Gastrocnemius medialis (tissue), 4 donors: ENCODE measurements at regions not wholly inside any gene's neighbourhood (a gene's known extent, or its start where the extent isn't known, plus 50 kb on each side); places are given as distances from the start of the nearest gene placed in this dataset.

Experiments
- ATAC-seq, 2 donors: fragments of 150-250 bp; one replicate each; pipeline ENCODE4 v1.9.1; 2016
- DNase-seq, 2 donors: peaks; one replicate each; pipeline ENCODE4 v3.0.0-alpha.2; 2019
- H3K27ac ChIP-seq, 4 donors: fragments of 200-600 bp; sonication (generic); 1 replicate in 1 of 4; 2 replicates in 3 of 4; pipeline ENCODE4 v1.5.1; 2016 to 2018; ENCODE audit warnings: mild to moderate bottlenecking in 2 of 4, moderate library complexity in 1 of 4
- H3K27me3 ChIP-seq, 3 donors: fragments of 200-600 bp; sonication (generic) in 2 of 3; 1 replicate in 1 of 3; 2 replicates in 2 of 3; pipeline versions ENCODE4 v1.5.1 to v1.6.0; 2016 to 2019; ENCODE audit warnings: mild to moderate bottlenecking in 1 of 3, moderate library complexity in 1 of 3
- H3K36me3 ChIP-seq, 2 donors: fragments of 200-600 bp; sonication (generic) in 1 of 2; one replicate each; pipeline ENCODE4 v1.5.1; 2017 to 2018
- H3K4me1 ChIP-seq, 2 donors: fragments of 200-600 bp; sonication (generic) in 1 of 2; one replicate each; pipeline ENCODE4 v1.5.1; 2016 to 2017; ENCODE audit warnings: mild to moderate bottlenecking in 2 of 2
- H3K4me3 ChIP-seq, 4 donors: fragments of 200-600 bp; sonication (generic) in 3 of 4; 1 replicate in 1 of 4; 2 replicates in 3 of 4; pipeline ENCODE4 v1.5.1; 2016 to 2019; ENCODE audit warnings: mild to moderate bottlenecking in 2 of 4
- H3K9me3 ChIP-seq, 3 donors: fragments of 200-600 bp; sonication (generic) in 2 of 3; 1 replicate in 1 of 3; 2 replicates in 2 of 3; pipeline ENCODE4 v1.5.1; 2016 to 2019
- POLR2A ChIP-seq, 2 donors: fragments of 450-650 bp; IDR thresholded peaks; one replicate each; pipeline ENCODE4 v1.6.1; 2017; ENCODE audit warnings: antibody characterized with exemption in 2 of 2, mild to moderate bottlenecking in 2 of 2, moderate library complexity in 2 of 2
- in situ Hi-C, 4 donors: fragments of 200-750 bp; cut with MboI; loops; one replicate each; pipeline versions ENCODE4 v1.15.0 to v1.8.0; 2017; ENCODE audit warnings: low sequenced_read_pairs in 4 of 4
- intact Hi-C: fragments of 100-400 bp; cut with DNase I; formaldehyde crosslinking; loops from one replicate; pipeline ENCODE4 v1.15.1; 2023; ENCODE audit warnings: low total_unique reads
- TF ChIP-seq, protein P1 (sequence below), 5 experiments: fragments of 450-650 bp in 3 of 5; fragments of 200-600 bp in 2 of 5; sonication (generic) in 2 of 5; IDR thresholded peaks in 4 of 5; conservative IDR thresholded peaks in 1 of 5; 1 replicate in 4 of 5; 2 replicates in 1 of 5; pipeline ENCODE4 v1.5.1; 2016 to 2019; ENCODE audit warnings: antibody characterized with exemption in 5 of 5, mild to moderate bottlenecking in 3 of 5, moderate library complexity in 3 of 5

- Histone ChIP-seq H3K4me1 (no peaks in the 10 kb centered on the region), H3K27ac (no peak overlapping the region), H3K9me3 (no peaks in the 10 kb centered on the region), H3K4me3 (no peak overlapping the region), H3K36me3 (no peaks in the 10 kb centered on the region), H3K27me3 (no peaks in the 10 kb centered on the region)
- ATAC-seq = no peak
- TF ChIP-seq, protein P1, sequence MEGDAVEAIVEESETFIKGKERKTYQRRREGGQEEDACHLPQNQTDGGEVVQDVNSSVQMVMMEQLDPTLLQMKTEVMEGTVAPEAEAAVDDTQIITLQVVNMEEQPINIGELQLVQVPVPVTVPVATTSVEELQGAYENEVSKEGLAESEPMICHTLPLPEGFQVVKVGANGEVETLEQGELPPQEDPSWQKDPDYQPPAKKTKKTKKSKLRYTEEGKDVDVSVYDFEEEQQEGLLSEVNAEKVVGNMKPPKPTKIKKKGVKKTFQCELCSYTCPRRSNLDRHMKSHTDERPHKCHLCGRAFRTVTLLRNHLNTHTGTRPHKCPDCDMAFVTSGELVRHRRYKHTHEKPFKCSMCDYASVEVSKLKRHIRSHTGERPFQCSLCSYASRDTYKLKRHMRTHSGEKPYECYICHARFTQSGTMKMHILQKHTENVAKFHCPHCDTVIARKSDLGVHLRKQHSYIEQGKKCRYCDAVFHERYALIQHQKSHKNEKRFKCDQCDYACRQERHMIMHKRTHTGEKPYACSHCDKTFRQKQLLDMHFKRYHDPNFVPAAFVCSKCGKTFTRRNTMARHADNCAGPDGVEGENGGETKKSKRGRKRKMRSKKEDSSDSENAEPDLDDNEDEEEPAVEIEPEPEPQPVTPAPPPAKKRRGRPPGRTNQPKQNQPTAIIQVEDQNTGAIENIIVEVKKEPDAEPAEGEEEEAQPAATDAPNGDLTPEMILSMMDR (IDR thresholded peaks at IDR 0.05 in 4 of 5, conservative IDR thresholded peaks at IDR 0.05 in 1 of 5) = no peak
- TF ChIP-seq POLR2A (IDR thresholded peaks at IDR 0.05) = no peak
- intact Hi-C loops = no loop called here
- no peak for DNase-seq
- in situ Hi-C loops = no loop called here
These were observed 180.8 kb downstream of the VAPA start for GRCh38 chr18:10094655-10095054.

- Histone ChIP-seq H3K4me3 (no peak overlapping the region), H3K9me3 (no peaks in the 10 kb centered on the region), H3K27ac (no peak overlapping the region), H3K27me3 (no peaks in the 10 kb centered on the region), H3K4me1 (no peaks in the 10 kb centered on the region), H3K36me3 (no peaks in the 10 kb centered on the region)
- ATAC-seq = no peak
- DNase-seq = no peak
- in situ Hi-C loops = no loop called here
- intact Hi-C loops = no loop called here
- TF ChIP-seq, protein P1 (IDR thresholded peaks at IDR 0.05 in 4 of 5, conservative IDR thresholded peaks at IDR 0.05 in 1 of 5) = no peak
- no peak for TF ChIP-seq POLR2A (IDR thresholded peaks at IDR 0.05)
These were observed 181.5 kb downstream of the VAPA start for GRCh38 chr18:10095356-10095755.

- intact Hi-C loops = no loop called here
These were observed 185.8 kb downstream of the VAPA start for GRCh38 chr18:10099539-10100140.

GRCh38 chr18:10100196-10100595 lies 186.4 kb downstream of the VAPA start:
- no peak overlapping the region for H3K4me3 ChIP-seq
- ATAC-seq (no peak), DNase-seq (no peak)
- no peak overlapping the region for H3K27ac ChIP-seq
- TF ChIP-seq POLR2A (IDR thresholded peaks at IDR 0.05) = no peak
- TF ChIP-seq, protein P1 (IDR thresholded peaks at IDR 0.05 in 4 of 5, conservative IDR thresholded peaks at IDR 0.05 in 1 of 5) = no peak
- H3K9me3 ChIP-seq = no peaks in the 10 kb centered on the region
- in situ Hi-C loops (no loop called here), intact Hi-C loops (no loop called here)
- H3K27me3 ChIP-seq = no peaks in the 10 kb centered on the region
- no peaks in the 10 kb centered on the region for H3K36me3 ChIP-seq
- peaks cover 0 to 11% of the 10 kb centered on the region in 2 donors for H3K4me1 ChIP-seq

More at GRCh38 chr18:10099539-10100140, 185.8 kb downstream of the VAPA start:
- Histone ChIP-seq H3K9me3 (no peaks in the 10 kb centered on the region), H3K27me3 (no peaks in the 10 kb centered on the region), H3K36me3 (no peaks in the 10 kb centered on the region), H3K4me1 (peaks cover 0 to 11% of the 10 kb centered on the region in 2 donors), H3K27ac (no peak overlapping the region), H3K4me3 (no peak overlapping the region)
- ATAC-seq (no peak), DNase-seq (no peak)
- in situ Hi-C loops = no loop called here
- TF ChIP-seq, protein P1 (IDR thresholded peaks at IDR 0.05 in 4 of 5, conservative IDR thresholded peaks at IDR 0.05 in 1 of 5) = no peak
- no peak for TF ChIP-seq POLR2A (IDR thresholded peaks at IDR 0.05)
